PC-9 (cell line): ENCODE measurements at regions not wholly inside any gene's neighbourhood (a gene's known extent, or its start where the extent isn't known, plus 50 kb on each side); places are given as distances from the start of the nearest gene placed in this dataset.

Experiments
- EZH2 ChIP-seq: fragments of 200-600 bp; sonication (generic); IDR thresholded peaks from 2 replicates; pipeline ENCODE4 v1.8.0; 2017; ENCODE audit warnings: antibody characterized with exemption, low read depth
- TF ChIP-seq, protein P1 (sequence below): fragments of 200-600 bp; sonication (generic); conservative IDR thresholded peaks from 2 replicates; pipeline ENCODE4 v1.6.1; 2017; ENCODE audit warnings: mixed run types, antibody characterized with exemption, mild to moderate bottlenecking, moderate library complexity

DNA sequence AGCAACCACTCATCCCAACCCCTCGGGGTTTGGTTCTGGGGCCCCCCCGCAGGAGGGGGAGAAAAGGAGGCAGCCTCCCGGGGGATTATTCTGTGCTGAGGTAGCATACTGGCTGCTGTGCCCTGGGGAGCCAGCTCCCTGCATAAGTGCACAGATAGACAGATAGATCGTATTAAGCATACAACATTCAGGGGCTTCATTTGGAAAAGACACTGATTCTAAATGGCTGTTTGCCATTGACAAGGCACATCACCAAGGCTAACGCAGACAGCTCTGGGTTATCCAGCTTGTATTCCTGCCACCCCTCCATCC lies 547.9 kb downstream of the BUD13 start:
- TF ChIP-seq, protein P1, sequence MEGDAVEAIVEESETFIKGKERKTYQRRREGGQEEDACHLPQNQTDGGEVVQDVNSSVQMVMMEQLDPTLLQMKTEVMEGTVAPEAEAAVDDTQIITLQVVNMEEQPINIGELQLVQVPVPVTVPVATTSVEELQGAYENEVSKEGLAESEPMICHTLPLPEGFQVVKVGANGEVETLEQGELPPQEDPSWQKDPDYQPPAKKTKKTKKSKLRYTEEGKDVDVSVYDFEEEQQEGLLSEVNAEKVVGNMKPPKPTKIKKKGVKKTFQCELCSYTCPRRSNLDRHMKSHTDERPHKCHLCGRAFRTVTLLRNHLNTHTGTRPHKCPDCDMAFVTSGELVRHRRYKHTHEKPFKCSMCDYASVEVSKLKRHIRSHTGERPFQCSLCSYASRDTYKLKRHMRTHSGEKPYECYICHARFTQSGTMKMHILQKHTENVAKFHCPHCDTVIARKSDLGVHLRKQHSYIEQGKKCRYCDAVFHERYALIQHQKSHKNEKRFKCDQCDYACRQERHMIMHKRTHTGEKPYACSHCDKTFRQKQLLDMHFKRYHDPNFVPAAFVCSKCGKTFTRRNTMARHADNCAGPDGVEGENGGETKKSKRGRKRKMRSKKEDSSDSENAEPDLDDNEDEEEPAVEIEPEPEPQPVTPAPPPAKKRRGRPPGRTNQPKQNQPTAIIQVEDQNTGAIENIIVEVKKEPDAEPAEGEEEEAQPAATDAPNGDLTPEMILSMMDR = no peak
- TF ChIP-seq EZH2 = no peak
